Smooth muscle cell (in vitro differentiated cells): ENCODE measurements at regions not wholly inside any gene's neighbourhood (a gene's known extent, or its start where the extent isn't known, plus 50 kb on each side); places are given as distances from the start of the nearest gene placed in this dataset.

Source experiments
- DNase-seq: peaks from one replicate; lab custom pipeline; 2025; ENCODE audit not compliant: unreplicated experiment; lab: John Stamatoyannopoulos, UW
- H2AFZ ChIP-seq: fragments of 200-600 bp; sonication (generic); 2 replicates; pipeline ENCODE4 v1.6.0; 2016; ENCODE audit warnings: antibody characterized with exemption, low read depth, mild to moderate bottlenecking
- H3F3A ChIP-seq: fragments of 200-600 bp; sonication (generic); 2 replicates; pipeline ENCODE4 v1.6.0; 2017; ENCODE audit warnings: antibody characterized with exemption, low read depth
- H3K27ac ChIP-seq: fragments of 200-600 bp; sonication (generic); 2 replicates; pipeline ENCODE4 v1.5.1; 2016; ENCODE audit warnings: low read depth, mild to moderate bottlenecking
- H3K27me3 ChIP-seq: fragments of 200-600 bp; sonication (generic); 2 replicates; pipeline ENCODE4 v1.6.1; 2016; ENCODE audit warnings: low read depth, mild to moderate bottlenecking
- H3K36me3 ChIP-seq: fragments of 200-600 bp; sonication (generic); 2 replicates; pipeline ENCODE4 v1.5.1; 2016; ENCODE audit warnings: low read depth
- H3K4me1 ChIP-seq: fragments of 200-600 bp; sonication (generic); 2 replicates; pipeline ENCODE4 v1.5.1; 2016; ENCODE audit warnings: low read depth
- H3K4me2 ChIP-seq: fragments of 200-600 bp; sonication (generic); 2 replicates; pipeline ENCODE4 v1.6.0; 2016; ENCODE audit warnings: mild to moderate bottlenecking
- H3K4me3 ChIP-seq: fragments of 200-600 bp; sonication (generic); 2 replicates; pipeline ENCODE4 v1.5.1; 2016; ENCODE audit warnings: mild to moderate bottlenecking
- H3K79me2 ChIP-seq: fragments of 200-600 bp; sonication (generic); 2 replicates; pipeline ENCODE4 v1.6.0; 2016; ENCODE audit warnings: low read depth, mild to moderate bottlenecking
- H3K9ac ChIP-seq: fragments of 200-600 bp; sonication (generic); 2 replicates; pipeline ENCODE4 v1.6.0; 2016; ENCODE audit warnings: low read depth
- H3K9me3 ChIP-seq: fragments of 200-600 bp; sonication (generic); replicated peaks from 2 replicates; pipeline ENCODE4 v1.5.1; 2016; ENCODE audit warnings: low read depth
- H4K20me1 ChIP-seq: fragments of 200-600 bp; sonication (generic); 2 replicates; pipeline ENCODE4 v1.6.0; 2016; ENCODE audit warnings: low read depth
- CTCF ChIP-seq: fragments of 200-600 bp; sonication (generic); IDR thresholded peaks from 2 replicates; pipeline ENCODE4 v1.5.1; 2017; ENCODE audit warnings: borderline replicate concordance, mild to moderate bottlenecking, antibody characterized with exemption; ENCODE audit not compliant: insufficient read depth, poor library complexity, severe bottlenecking
- WGBS: methylation state at CpG from one replicate; pipeline ENCODE4 v1.1.7; 2016; ENCODE audit warnings: low lambda C conversion rate; 5-methylcytosine and 5-hydroxymethylcytosine counted together

- H3K9me3 ChIP-seq: no peaks in the 10 kb centered on the region
- no peaks in the 10 kb centered on the region for H3K27me3 ChIP-seq
- no peak overlapping the region for H3K4me2 ChIP-seq
- no peaks in the 10 kb centered on the region for H4K20me1 ChIP-seq
- H3K36me3 ChIP-seq: no peaks in the 10 kb centered on the region
- H3K4me3 ChIP-seq: no peak overlapping the region
- no peak overlapping the region for H2AFZ ChIP-seq
- WGBS: 84% methylated on average over 11 of the region's 11 CpGs
- H3F3A ChIP-seq: no peaks in the 10 kb centered on the region
- no peaks in the 10 kb centered on the region for H3K79me2 ChIP-seq
- H3K27ac ChIP-seq: no peak overlapping the region
- DNase-seq: no peak
- TF ChIP-seq CTCF: no peak
- H3K9ac ChIP-seq: no peak overlapping the region
- no peaks in the 10 kb centered on the region for H3K4me1 ChIP-seq
Observed at GRCh38 chr14:98847521-98848468, 424.2 kb downstream of the BCL11B start.

- H3K9me3 ChIP-seq: no peaks in the 10 kb centered on the region
- DNase-seq: no peak
- H3K4me1 ChIP-seq: no peaks in the 10 kb centered on the region
- H3K36me3 ChIP-seq: no peaks in the 10 kb centered on the region
- H4K20me1 ChIP-seq: no peaks in the 10 kb centered on the region
- H3F3A ChIP-seq: no peaks in the 10 kb centered on the region
- H3K27me3 ChIP-seq: peaks cover 3% of the 10 kb centered on the region
- no peak overlapping the region for H3K4me2 ChIP-seq
- H3K4me3 ChIP-seq: no peak overlapping the region
- no peak overlapping the region for H3K27ac ChIP-seq
- no peak overlapping the region for H2AFZ ChIP-seq
- H3K9ac ChIP-seq: no peak overlapping the region
- no peak for TF ChIP-seq CTCF
- no peaks in the 10 kb centered on the region for H3K79me2 ChIP-seq
- 81% methylated on average over 10 of the region's 10 CpGs for WGBS
Observed at GRCh38 chr14:98853063-98853729, 418.8 kb downstream of the BCL11B start.

GRCh38 chr14:98855926-98856715, 415.9 kb downstream of the BCL11B start:
- Histone ChIP-seq H3K36me3 (no peaks in the 10 kb centered on the region), H3K4me1 (no peaks in the 10 kb centered on the region), H2AFZ (no peak overlapping the region), H3K4me3 (no peak overlapping the region), H3K4me2 (no peak overlapping the region), H4K20me1 (no peaks in the 10 kb centered on the region), H3K9me3 (no peaks in the 10 kb centered on the region), H3K79me2 (no peaks in the 10 kb centered on the region), H3K9ac (no peak overlapping the region), H3F3A (no peaks in the 10 kb centered on the region), H3K27me3 (peaks cover 3% of the 10 kb centered on the region), H3K27ac (no peak overlapping the region)
- 91% methylated on average over 13 of the region's 13 CpGs for WGBS
- no peak for DNase-seq
- TF ChIP-seq CTCF: no peak
